Urinary bladder (tissue), 3 donors: ENCODE measurements at regions not wholly inside any gene's neighbourhood (a gene's known extent, or its start where the extent isn't known, plus 50 kb on each side); places are given as distances from the start of the nearest gene placed in this dataset.
"Not testable (repeated sequence)": the region's sequence is repeated elsewhere in the genome, so short reads cannot be mapped to it uniquely, and the experiment has no call there.

Experiments used
- DNase-seq: peaks from one replicate; pipeline ENCODE4 v3.0.0-alpha.2; 2015; ENCODE audit errors: extremely low spot score
- H3K27ac ChIP-seq: one replicate; pipeline ENCODE4 v1.5.1; 2013; ENCODE audit warnings: low read depth, mild to moderate bottlenecking, moderate library complexity
- H3K36me3 ChIP-seq: one replicate; pipeline ENCODE4 v1.6.1; 2013; ENCODE audit warnings: mild to moderate bottlenecking, moderate library complexity; ENCODE audit not compliant: insufficient read depth
- H3K4me1 ChIP-seq: one replicate; pipeline ENCODE4 v1.6.1; 2013; ENCODE audit warnings: mild to moderate bottlenecking, moderate library complexity; ENCODE audit not compliant: insufficient read depth
- H3K4me3 ChIP-seq: one replicate; pipeline ENCODE4 v1.5.1; 2013; ENCODE audit warnings: low read depth, low read length
- WGBS: extraction: QIAGEN DNeasy Blood & Tissue Kit; methylation state at CpG from one replicate; pipeline ENCODE4 v1.1.7; 2013; 5-methylcytosine and 5-hydroxymethylcytosine counted together
- donor health status: healthy with polysubstance abuse.
- donor health status: healthy.

DNA sequence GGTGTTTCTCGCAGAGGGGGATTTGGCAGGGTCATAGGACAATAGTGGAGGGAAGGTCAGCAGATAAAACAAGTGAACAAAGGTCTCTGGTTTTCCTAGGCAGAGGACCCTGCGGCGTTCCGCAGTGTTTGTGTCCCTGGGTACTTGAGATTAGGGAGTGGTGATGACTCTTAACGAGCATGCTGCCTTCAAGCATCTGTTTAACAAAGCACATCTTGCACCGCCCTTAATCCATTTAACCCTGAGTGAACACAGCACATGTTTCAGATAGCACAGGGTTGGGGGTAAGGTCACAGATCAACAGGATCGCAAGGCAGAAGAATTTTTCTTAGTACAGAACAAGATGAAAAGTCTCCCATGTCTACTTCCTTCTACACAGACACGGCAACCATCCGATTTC is 75.6 kb upstream of the SOD1 start:
- H3K4me3 ChIP-seq, H3K36me3 ChIP-seq, H3K4me1 ChIP-seq, DNase-seq, H3K27ac ChIP-seq: not testable (repeated sequence)
- WGBS, result 71% methylated on average over 7 of the region's 9 CpGs

DNA sequence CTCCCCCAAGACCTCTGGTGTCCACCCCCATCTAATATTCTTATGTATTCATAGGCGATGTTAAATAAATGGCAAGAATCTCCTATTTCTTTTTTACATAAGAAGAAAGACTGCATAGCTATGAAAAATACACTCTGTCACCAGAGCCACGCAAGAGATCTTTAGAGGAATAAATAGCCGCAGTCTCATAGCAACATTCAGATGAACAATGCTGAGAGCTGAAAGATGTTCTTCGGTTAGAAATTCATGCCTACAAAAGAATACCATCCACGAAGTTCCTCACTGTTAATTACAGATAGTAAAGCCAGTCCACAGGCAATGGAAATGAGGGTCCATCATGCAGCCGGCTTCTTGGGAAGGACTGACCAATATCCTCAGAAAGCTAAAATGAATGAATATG is 76.0 kb upstream of the SOD1 start:
- Histone ChIP-seq H3K4me1 (no peaks in the 10 kb centered on the region), H3K27ac (no peak overlapping the region), H3K4me3 (no peak overlapping the region), H3K36me3 (no peaks in the 10 kb centered on the region)
- 85% methylated on average over 6 of the region's 6 CpGs for WGBS
- DNase-seq, result no peak

DNA sequence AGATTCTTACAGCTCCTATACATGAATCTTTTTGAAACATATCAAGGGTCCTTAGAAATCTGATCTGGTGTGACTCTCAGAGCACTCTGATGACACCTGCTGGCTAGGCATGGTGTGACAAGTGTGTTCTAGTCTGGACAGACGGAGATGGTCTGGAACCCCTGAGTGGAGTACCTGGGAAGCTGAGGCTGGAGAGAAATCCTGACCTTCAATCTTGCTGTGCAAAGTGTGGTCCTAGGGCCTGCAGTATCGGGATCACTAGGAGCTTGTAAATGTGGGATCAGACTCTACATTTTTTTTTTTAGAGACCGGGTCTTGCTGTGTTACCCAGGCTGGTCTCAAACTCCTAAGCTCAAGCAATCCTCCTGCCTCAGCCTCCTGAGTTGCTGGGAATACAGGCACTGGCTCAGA is 78.6 kb upstream of the SOD1 start:
- Histone ChIP-seq H3K27ac (no peak overlapping the region), H3K4me1 (no peaks in the 10 kb centered on the region), H3K36me3 (no peaks in the 10 kb centered on the region), H3K4me3 (no peak overlapping the region)
- DNase-seq, result no peak
- 34% methylated on average over 3 of the region's 3 CpGs for whole genome bisulfite sequencing

DNA sequence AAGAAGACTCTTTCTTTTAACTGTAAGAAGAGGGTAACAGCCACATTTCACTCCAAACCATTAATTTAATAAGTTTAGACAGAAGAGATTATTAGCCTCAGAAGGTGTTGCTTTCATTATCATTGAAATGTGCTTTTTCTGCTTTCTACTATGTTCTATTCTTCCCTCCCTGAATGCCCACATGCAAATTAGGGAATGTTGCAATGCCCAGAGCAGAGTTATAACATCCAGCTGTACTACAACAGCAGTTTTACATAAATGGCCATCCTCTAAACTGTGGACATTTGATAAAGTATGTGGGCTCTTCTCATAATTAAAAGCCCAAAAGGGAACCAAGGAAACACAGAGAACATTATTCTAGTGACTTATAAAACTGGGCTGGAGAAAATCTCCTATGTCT is 82.2 kb upstream of the SOD1 start:
- no peaks in the 10 kb centered on the region for H3K4me1 ChIP-seq
- H3K36me3 ChIP-seq, result no peaks in the 10 kb centered on the region
- H3K4me3 ChIP-seq, result no peak overlapping the region
- DNase-seq, result no peak
- H3K27ac ChIP-seq, result no peak overlapping the region

DNA sequence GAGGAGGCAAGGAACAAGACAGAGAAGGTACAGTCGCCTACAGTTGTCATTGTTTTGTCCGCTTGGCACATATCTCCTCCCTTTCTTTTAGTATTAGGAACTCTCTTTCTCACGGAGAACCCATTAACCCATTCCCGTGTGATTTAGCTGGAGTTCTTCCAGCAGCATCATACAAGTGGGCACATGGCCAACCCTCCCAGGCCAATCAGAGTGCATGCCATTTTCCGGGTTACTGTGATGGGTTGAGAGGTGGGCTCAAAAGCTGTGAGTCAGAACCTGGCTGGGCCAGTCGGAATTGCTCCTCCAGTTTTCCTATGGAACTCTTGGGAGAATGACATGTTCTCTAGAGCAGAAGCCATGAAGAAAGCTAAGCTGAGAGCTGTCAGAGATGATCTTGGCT is 83.1 kb upstream of the SOD1 start:
- Histone ChIP-seq H3K27ac (no peak overlapping the region), H3K4me1 (no peaks in the 10 kb centered on the region), H3K36me3 (no peaks in the 10 kb centered on the region), H3K4me3 (no peak overlapping the region)
- DNase-seq, result no peak
- WGBS, result 59% methylated on average over 6 of the region's 6 CpGs

DNA sequence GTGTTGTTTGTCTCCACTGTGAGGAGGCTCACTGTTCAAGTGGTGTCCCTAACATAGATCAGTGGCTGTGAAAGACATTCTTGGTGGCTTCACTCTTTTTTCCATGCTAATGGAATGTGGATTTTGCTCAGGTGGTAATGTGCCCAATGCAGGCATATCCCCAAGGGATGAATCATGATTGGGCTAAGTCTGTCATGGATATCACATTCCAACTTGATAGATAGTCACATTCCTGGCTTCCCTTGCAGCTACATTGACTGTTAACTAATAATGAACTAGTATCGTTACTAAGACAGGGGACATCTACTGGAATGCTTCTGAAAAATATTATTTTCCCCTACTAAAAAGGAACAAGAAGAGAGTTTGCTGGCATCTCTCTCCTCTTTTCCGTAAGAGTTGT is 86.3 kb upstream of the SOD1 start:
- H3K4me1 ChIP-seq, result no peaks in the 10 kb centered on the region
- H3K36me3 ChIP-seq, result no peaks in the 10 kb centered on the region
- DNase-seq, result no peak
- WGBS, result 97% methylated on average over 2 of the region's 2 CpGs
- no peak overlapping the region for H3K27ac ChIP-seq
- H3K4me3 ChIP-seq, result no peak overlapping the region

DNA sequence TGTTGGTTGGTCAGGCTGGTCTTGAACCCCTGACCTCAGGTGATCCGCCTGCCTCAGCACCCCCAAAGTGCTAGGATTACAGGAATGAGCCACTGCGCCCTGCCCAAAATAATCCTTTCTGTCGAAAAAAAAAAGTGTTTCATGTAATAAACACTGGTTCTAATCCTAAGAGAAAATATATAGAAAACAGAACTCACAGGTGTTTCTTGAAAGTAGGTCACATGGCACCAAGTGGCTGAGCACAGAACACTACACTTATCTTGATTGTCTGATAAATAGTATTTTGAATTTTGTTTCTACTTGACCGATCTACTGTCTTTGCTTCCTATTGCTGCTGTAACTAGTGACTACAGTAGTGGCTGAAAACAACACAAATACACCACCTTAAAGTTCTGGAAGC is 87.6 kb upstream of the SOD1 start:
- WGBS, result 87% methylated on average over 4 of the region's 4 CpGs
- DNase-seq, result no peak

DNA sequence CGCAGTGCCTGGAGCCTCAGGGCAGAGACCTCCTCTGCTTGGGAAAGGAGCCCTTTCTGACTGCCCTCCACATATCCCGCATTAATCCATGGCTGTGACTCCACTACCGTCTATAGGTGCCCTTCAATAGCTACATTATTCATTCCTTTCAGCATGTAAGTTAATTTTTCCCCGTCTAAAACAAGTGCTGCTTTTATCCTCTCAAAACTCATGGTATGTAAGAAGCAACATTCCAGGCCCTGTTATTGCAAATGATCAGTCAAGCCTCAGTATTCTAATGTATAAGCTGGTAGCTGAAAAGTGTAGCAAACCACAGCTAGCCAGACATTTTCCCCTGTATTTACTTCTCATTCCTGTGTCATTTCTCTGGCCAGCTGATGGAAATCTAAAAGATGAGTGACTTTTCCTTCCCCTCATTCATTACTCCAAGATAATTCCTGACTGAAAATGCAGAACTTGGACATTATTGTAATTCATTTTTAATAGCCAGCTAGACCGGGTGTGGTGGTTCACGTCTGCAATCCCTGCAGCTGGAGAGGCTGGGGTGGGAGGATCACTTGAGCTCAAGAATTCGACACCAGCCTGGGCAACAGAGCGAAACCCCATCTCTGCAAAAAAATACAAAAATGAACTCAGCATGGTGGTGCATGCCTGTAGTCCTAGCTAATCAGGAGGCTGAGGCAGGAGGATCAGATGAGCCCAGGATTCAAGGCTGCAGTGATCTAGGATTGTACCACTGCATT is 88.5 kb upstream of the SOD1 start:
- Histone ChIP-seq H3K4me3 (no peak overlapping the region), H3K4me1 (no peaks in the 10 kb centered on the region), H3K27ac (no peak overlapping the region), H3K36me3 (no peaks in the 10 kb centered on the region)
- no peak for DNase-seq
- WGBS, result 57% methylated on average over 8 of the region's 8 CpGs

More for the DNA sequence above, 87.6 kb upstream of the SOD1 start:
- no peaks in the 10 kb centered on the region for H3K36me3 ChIP-seq
- H3K4me1 ChIP-seq, result no peaks in the 10 kb centered on the region
- no peak overlapping the region for H3K27ac ChIP-seq
- no peak overlapping the region for H3K4me3 ChIP-seq

DNA sequence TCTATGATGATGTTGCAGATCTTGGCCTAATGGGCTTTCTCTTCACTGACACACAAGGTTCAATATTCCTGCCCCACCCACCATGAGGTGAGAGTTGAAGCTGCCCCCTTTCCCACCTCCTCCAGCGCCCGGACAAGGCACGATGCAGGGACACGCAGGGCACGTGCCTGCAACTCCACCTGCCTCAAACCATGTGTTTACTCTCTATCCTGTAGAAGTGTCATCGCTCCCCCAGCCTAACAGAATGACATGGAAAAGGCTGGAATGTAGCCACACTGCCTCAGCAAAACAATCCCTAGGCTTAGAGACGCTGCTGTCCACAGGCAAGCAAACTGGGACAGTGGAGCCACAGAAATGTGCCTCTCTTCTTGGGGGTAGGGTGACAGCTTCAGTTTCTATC is 92.9 kb upstream of the SOD1 start:
- H3K27ac ChIP-seq, result no peak overlapping the region
- no peaks in the 10 kb centered on the region for H3K4me1 ChIP-seq
- no peaks in the 10 kb centered on the region for H3K36me3 ChIP-seq
- WGBS, result 61% methylated on average over 7 of the region's 7 CpGs
- no peak overlapping the region for H3K4me3 ChIP-seq
- DNase-seq, result no peak

DNA sequence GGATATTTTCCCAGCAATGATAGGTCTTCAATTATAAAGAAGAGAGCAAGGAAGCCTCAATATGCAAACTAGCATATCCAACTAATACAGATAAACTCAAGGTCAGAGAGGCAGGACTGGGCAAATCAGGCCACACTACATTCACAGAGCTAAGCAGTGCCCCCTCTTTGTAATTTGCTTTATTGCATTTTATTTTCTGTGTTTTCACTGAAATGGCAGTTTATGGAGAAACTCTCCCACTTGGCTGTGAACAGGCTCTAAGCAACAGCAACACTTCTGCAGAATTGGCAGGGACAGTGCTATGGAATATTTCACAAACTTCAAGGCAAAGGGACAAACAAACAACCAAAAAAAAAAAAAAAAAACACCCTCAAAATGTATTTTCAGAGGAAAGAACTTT is 93.4 kb upstream of the SOD1 start:
- H3K4me1 ChIP-seq, result no peaks in the 10 kb centered on the region
- no peak for DNase-seq
- no peaks in the 10 kb centered on the region for H3K36me3 ChIP-seq
- no peak overlapping the region for H3K27ac ChIP-seq
- no peak overlapping the region for H3K4me3 ChIP-seq

DNA sequence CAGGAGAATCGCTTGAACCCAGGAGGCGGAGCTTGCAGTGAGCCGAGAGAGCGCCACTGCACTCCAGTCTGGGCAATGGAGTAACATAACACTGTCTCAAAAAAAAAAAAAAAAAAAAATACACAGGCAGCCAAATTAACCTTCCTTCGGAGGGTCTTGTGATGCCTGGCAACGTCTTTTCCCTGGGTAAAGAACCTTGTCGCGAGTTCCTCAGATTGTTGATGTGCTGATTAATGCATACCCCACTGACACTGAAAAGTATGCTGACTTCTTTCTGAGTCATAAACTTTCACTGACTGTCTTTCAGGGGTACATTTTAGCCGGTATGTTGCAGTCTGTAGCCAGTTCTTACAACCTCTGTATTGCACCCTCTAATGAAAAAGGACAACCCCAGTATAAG is 95.1 kb upstream of the SOD1 start:
- H3K4me1 ChIP-seq, result no peaks in the 10 kb centered on the region
- WGBS, result 64% methylated on average over 9 of the region's 9 CpGs
- H3K27ac ChIP-seq, result no peak overlapping the region
- no peaks in the 10 kb centered on the region for H3K36me3 ChIP-seq
- DNase-seq, result no peak
- H3K4me3 ChIP-seq, result no peak overlapping the region

DNA sequence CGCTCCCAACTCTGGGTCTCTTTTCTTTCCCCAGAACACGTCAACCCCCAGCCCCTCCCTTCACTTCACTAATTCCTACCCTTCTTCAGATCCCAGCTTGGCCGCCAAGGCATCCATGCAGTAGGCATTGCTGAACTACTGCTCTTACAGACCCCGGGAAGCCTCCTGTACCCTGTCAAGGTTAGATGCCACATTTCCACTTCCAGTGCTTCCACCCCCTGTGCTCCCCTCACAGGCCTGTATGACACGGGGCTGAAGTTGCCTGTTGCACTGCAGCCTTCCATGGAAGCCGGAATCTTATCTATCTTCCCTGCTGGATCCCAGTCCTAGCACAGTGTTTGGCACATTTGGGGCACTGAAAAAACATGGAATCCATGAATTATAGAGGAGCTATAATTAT is 99.0 kb upstream of the SOD1 start:
- H3K4me1 ChIP-seq, result no peaks in the 10 kb centered on the region
- H3K36me3 ChIP-seq, result no peaks in the 10 kb centered on the region
- no peak for DNase-seq
- 88% methylated on average over 6 of the region's 6 CpGs for WGBS
- H3K4me3 ChIP-seq, result no peak overlapping the region
- no peak overlapping the region for H3K27ac ChIP-seq

DNA sequence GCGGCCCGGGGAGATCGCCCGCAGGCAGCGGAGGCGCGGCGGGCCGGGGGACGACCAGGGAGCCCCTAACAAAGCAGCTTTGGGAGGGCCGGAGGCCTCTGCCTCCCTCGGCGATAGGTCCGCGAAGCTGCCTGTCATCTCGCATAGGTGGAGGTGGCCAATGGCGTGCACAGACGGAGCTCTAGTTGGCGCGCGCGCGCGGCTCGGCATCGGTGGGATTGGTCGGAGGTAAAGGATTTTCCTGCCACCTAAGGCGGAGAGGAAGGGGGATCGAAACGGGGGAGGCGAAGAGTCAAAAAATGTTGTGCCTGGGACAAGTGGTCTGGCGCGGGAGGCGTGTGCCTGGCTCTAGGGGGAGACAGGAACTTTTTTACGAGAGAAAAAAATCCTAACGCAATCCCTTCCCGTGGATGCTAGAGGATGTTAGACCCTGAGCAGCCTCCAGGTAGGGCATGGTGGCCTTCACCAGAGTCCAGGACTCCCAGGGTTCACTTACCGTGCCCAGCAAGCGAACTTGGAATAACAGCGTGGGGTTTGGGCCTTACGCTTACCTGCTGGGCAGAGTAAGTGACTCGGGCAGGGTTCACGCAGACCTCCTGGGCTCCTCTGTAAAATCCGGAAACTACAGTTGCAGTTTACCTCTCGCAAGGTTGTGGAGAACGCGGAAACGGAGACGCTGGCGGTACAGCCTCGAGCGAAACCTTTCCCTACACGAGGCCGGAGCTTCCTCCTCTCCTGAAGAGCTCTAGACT is 99.9 kb upstream of the SOD1 start:
- peak overlapping the region; percentile 65 for H3K4me3 ChIP-seq
- peak; percentile 89 for DNase-seq
- no peaks in the 10 kb centered on the region for H3K36me3 ChIP-seq
- H3K4me1 ChIP-seq, result no peaks in the 10 kb centered on the region
- H3K27ac ChIP-seq, result no peak overlapping the region
- 2% methylated on average over 54 of the region's 54 CpGs for WGBS

DNA sequence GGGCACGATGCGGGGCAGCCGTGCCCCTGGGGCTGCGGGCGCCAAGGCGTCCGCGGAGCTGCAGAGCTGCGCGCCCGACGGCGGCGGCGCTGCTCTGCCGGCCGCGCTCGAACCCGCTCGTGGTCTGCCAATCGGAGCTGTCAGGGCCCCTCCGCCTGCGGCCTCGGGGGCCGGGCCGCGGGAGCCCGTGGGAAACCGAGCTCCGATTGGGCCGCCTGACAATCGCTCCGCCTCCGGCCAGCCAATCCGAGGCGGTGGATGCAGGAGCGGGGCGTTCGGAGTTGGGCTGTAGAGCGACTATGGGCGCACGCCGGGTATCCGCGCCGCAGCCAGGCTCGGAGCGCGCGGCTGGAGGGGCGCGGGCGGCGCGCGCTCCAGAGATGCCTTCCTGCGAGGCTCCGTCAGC is 100.5 kb upstream of the SOD1 start:
- H3K4me3 ChIP-seq, result peak overlapping the region; percentile 65
- H3K4me1 ChIP-seq, result no peaks in the 10 kb centered on the region
- H3K36me3 ChIP-seq, result no peaks in the 10 kb centered on the region
- peak; percentile 86 for DNase-seq
- WGBS, result under 1% methylated on average over 59 of the region's 59 CpGs
- no peak overlapping the region for H3K27ac ChIP-seq
